GM23338 (cell line): ENCODE measurements at regions not wholly inside any gene's neighbourhood (a gene's known extent, or its start where the extent isn't known, plus 50 kb on each side); places are given as distances from the start of the nearest gene placed in this dataset.
A peak's percentile ranks its signal among the peaks of the same experiment; 100 is the strongest.

Experiments used
- ATAC-seq: fragments of 200-7000 bp; cut with Tn5 transposase; 3 replicates; pipeline ENCODE4 v1.9.1; 2020
- DNase-seq: peaks from one replicate; pipeline ENCODE4 v3.0.0-alpha.2; 2015; ENCODE audit warnings: low spot score
- H2AFZ ChIP-seq: fragments of 200-600 bp; sonication (generic); 2 replicates; pipeline ENCODE4 v1.8.0; 2016; ENCODE audit warnings: antibody characterized with exemption, mild to moderate bottlenecking, moderate library complexity
- H3F3A ChIP-seq: fragments of 200-600 bp; sonication (generic); replicated peaks from 2 replicates; pipeline ENCODE4 v1.8.0; 2017; ENCODE audit warnings: antibody characterized with exemption, mixed run types, low read depth
- H3K27ac ChIP-seq: fragments of 200-600 bp; sonication (generic); 2 replicates; pipeline ENCODE4 v1.6.1; 2016; ENCODE audit warnings: low read depth
- H3K27me3 ChIP-seq: fragments of 200-600 bp; sonication (generic); 2 replicates; pipeline ENCODE4 v1.8.0; 2016; ENCODE audit warnings: mild to moderate bottlenecking, mixed run types, moderate library complexity; ENCODE audit not compliant: insufficient read depth
- H3K36me3 ChIP-seq: fragments of 200-600 bp; sonication (generic); 2 replicates; pipeline ENCODE4 v1.8.0; 2016; ENCODE audit warnings: mild to moderate bottlenecking; ENCODE audit not compliant: insufficient read depth
- H3K4me1 ChIP-seq: fragments of 200-600 bp; sonication (generic); 2 replicates; pipeline ENCODE4 v1.8.0; 2016; ENCODE audit warnings: mild to moderate bottlenecking, moderate library complexity; ENCODE audit not compliant: insufficient read depth
- H3K4me2 ChIP-seq: fragments of 200-600 bp; sonication (generic); 2 replicates; pipeline ENCODE4 v1.7.1; 2017; ENCODE audit warnings: mixed run types
- H3K4me3 ChIP-seq: fragments of 200-600 bp; sonication (generic); 2 replicates; pipeline ENCODE4 v1.6.1; 2016; ENCODE audit warnings: mixed run types
- H3K79me2 ChIP-seq: fragments of 200-600 bp; sonication (generic); replicated peaks from 2 replicates; pipeline ENCODE4 v1.8.0; 2017; ENCODE audit warnings: mild to moderate bottlenecking; ENCODE audit not compliant: insufficient read depth
- H3K9me2 ChIP-seq: fragments of 200-600 bp; sonication (generic); 2 replicates; pipeline ENCODE4 v1.8.0; 2017; ENCODE audit not compliant: insufficient read depth
- H4K20me1 ChIP-seq: fragments of 200-600 bp; sonication (generic); replicated peaks from 2 replicates; pipeline ENCODE4 v1.8.0; 2017; ENCODE audit warnings: mild to moderate bottlenecking; ENCODE audit not compliant: insufficient read depth
- H3K27ac Mint-ChIP-seq: 2 replicates; pipeline ENCODE4 v1.8.0; 2020; ENCODE audit warnings: inconsistent platforms, mild to moderate bottlenecking, moderate library complexity, mixed read lengths
- H3K27me3 Mint-ChIP-seq: 3 replicates; pipeline ENCODE4 v1.8.0; 2022; ENCODE audit warnings: low read depth, mild to moderate bottlenecking, moderate library complexity, mixed read lengths, inconsistent platforms; ENCODE audit not compliant: insufficient read depth, poor library complexity
- H3K36me3 Mint-ChIP-seq: 3 replicates; pipeline ENCODE4 v1.8.0; 2021; ENCODE audit warnings: low read depth, mild to moderate bottlenecking, inconsistent platforms, moderate library complexity, mixed read lengths
- H3K4me1 Mint-ChIP-seq: 3 replicates; pipeline ENCODE4 v1.8.0; 2020; ENCODE audit warnings: mild to moderate bottlenecking, inconsistent platforms, mixed read lengths
- H3K4me3 Mint-ChIP-seq: 3 replicates; pipeline ENCODE4 v1.8.0; 2021; ENCODE audit warnings: moderate library complexity, mild to moderate bottlenecking, inconsistent platforms, mixed read lengths
- H3K9me3 Mint-ChIP-seq: 3 replicates; pipeline ENCODE4 v1.8.0; 2020; ENCODE audit warnings: moderate library complexity, mild to moderate bottlenecking, inconsistent platforms, mixed read lengths
- CREB1 ChIP-seq: fragments of 250-450 bp; sonication (Bioruptor Pico); IDR thresholded peaks from 2 replicates; pipeline ENCODE4 v1.5.0; 2020; ENCODE audit warnings: low read depth, mild to moderate bottlenecking, moderate library complexity
- ETS1 ChIP-seq: IDR thresholded peaks from 2 replicates; pipeline ENCODE4 v1.6.1; 2016; ENCODE audit warnings: antibody characterized with exemption
- EZH2 ChIP-seq: fragments of 200-600 bp; sonication (generic); IDR thresholded peaks from one replicate; pipeline ENCODE4 v1.8.0; 2017; ENCODE audit warnings: antibody characterized with exemption, mild to moderate bottlenecking, low read depth; ENCODE audit not compliant: unreplicated experiment
- EZH2phosphoT487 ChIP-seq: fragments of 200-600 bp; sonication (generic); IDR thresholded peaks from one replicate; pipeline ENCODE4 v1.8.1; 2018; ENCODE audit warnings: antibody characterized with exemption; ENCODE audit not compliant: unreplicated experiment
- JUNB ChIP-seq: IDR thresholded peaks from one replicate; pipeline ENCODE4 v1.6.1; 2016; ENCODE audit warnings: antibody characterized with exemption; ENCODE audit not compliant: unreplicated experiment
- NANOG ChIP-seq: IDR thresholded peaks from 2 replicates; pipeline ENCODE4 v1.6.1; 2016; ENCODE audit warnings: antibody characterized with exemption, borderline replicate concordance
- POLR2AphosphoS5 ChIP-seq: IDR thresholded peaks from 2 replicates; pipeline ENCODE4 v1.6.1; 2016; ENCODE audit warnings: antibody characterized with exemption, low read depth
- REST ChIP-seq: IDR thresholded peaks from one replicate; pipeline ENCODE4 v1.6.1; 2018; ENCODE audit warnings: antibody characterized with exemption; ENCODE audit not compliant: unreplicated experiment
- STAT1 ChIP-seq: IDR thresholded peaks from one replicate; pipeline ENCODE4 v1.6.1; 2016; ENCODE audit warnings: antibody characterized with exemption; ENCODE audit not compliant: unreplicated experiment
- ZNF114 ChIP-seq: fragments of 250-450 bp; sonication (Bioruptor Pico); IDR thresholded peaks from 2 replicates; pipeline ENCODE4 v1.5.0; 2020; ENCODE audit warnings: mild to moderate bottlenecking, moderate library complexity
- ZNF331 ChIP-seq: fragments of 250-450 bp; sonication (Bioruptor Pico); IDR thresholded peaks from 2 replicates; pipeline ENCODE4 v1.5.0; 2020; ENCODE audit warnings: low read depth, mild to moderate bottlenecking, moderate library complexity
- TF ChIP-seq, protein P1 (sequence below), 2 experiments: fragments of 200-600 bp in 1 of 2; sonication (generic) in 1 of 2; conservative IDR thresholded peaks; 2 replicates each; pipeline versions ENCODE4 v1.5.1 to v1.6.1; 2016 to 2017; ENCODE audit warnings: antibody characterized with exemption in 2 of 2, low read depth in 2 of 2, mild to moderate bottlenecking in 2 of 2, moderate library complexity in 1 of 2
- TF ChIP-seq, protein P2 (sequence below): fragments of 250-450 bp; sonication (Bioruptor Pico); IDR thresholded peaks from 2 replicates; pipeline ENCODE4 v1.5.0; 2020; ENCODE audit warnings: mild to moderate bottlenecking, moderate library complexity

- Histone ChIP-seq H3K27me3 (no peaks in the 10 kb centered on the region), H3K4me3 (no peak overlapping the region), H4K20me1 (no peaks in the 10 kb centered on the region), H3K4me2 (no peak overlapping the region), H3K79me2 (no peaks in the 10 kb centered on the region), H3K36me3 (no peaks in the 10 kb centered on the region), H2AFZ (peak overlapping the region; percentile 20; the same call in 1 of the 2 replicates), H3K9me2 (no peaks in the 10 kb centered on the region), H3K27ac (no peak overlapping the region), H3F3A (no peaks in the 10 kb centered on the region), H3K4me1 (no peaks in the 10 kb centered on the region)
- TF ChIP-seq ETS1 (no peak), NANOG (no peak), POLR2AphosphoS5 (no peak), EZH2phosphoT487 (no peak), ZNF114 (no peak), CREB1 (no peak), JUNB (no peak), ZNF331 (no peak), REST (no peak), STAT1 (no peak), EZH2 (no peak)
- TF ChIP-seq, protein P1, sequence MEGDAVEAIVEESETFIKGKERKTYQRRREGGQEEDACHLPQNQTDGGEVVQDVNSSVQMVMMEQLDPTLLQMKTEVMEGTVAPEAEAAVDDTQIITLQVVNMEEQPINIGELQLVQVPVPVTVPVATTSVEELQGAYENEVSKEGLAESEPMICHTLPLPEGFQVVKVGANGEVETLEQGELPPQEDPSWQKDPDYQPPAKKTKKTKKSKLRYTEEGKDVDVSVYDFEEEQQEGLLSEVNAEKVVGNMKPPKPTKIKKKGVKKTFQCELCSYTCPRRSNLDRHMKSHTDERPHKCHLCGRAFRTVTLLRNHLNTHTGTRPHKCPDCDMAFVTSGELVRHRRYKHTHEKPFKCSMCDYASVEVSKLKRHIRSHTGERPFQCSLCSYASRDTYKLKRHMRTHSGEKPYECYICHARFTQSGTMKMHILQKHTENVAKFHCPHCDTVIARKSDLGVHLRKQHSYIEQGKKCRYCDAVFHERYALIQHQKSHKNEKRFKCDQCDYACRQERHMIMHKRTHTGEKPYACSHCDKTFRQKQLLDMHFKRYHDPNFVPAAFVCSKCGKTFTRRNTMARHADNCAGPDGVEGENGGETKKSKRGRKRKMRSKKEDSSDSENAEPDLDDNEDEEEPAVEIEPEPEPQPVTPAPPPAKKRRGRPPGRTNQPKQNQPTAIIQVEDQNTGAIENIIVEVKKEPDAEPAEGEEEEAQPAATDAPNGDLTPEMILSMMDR (conservative IDR thresholded peaks at IDR 0.05; ENCODE audit: low read depth in 2 of 2) = no peak
- TF ChIP-seq, protein P2, sequence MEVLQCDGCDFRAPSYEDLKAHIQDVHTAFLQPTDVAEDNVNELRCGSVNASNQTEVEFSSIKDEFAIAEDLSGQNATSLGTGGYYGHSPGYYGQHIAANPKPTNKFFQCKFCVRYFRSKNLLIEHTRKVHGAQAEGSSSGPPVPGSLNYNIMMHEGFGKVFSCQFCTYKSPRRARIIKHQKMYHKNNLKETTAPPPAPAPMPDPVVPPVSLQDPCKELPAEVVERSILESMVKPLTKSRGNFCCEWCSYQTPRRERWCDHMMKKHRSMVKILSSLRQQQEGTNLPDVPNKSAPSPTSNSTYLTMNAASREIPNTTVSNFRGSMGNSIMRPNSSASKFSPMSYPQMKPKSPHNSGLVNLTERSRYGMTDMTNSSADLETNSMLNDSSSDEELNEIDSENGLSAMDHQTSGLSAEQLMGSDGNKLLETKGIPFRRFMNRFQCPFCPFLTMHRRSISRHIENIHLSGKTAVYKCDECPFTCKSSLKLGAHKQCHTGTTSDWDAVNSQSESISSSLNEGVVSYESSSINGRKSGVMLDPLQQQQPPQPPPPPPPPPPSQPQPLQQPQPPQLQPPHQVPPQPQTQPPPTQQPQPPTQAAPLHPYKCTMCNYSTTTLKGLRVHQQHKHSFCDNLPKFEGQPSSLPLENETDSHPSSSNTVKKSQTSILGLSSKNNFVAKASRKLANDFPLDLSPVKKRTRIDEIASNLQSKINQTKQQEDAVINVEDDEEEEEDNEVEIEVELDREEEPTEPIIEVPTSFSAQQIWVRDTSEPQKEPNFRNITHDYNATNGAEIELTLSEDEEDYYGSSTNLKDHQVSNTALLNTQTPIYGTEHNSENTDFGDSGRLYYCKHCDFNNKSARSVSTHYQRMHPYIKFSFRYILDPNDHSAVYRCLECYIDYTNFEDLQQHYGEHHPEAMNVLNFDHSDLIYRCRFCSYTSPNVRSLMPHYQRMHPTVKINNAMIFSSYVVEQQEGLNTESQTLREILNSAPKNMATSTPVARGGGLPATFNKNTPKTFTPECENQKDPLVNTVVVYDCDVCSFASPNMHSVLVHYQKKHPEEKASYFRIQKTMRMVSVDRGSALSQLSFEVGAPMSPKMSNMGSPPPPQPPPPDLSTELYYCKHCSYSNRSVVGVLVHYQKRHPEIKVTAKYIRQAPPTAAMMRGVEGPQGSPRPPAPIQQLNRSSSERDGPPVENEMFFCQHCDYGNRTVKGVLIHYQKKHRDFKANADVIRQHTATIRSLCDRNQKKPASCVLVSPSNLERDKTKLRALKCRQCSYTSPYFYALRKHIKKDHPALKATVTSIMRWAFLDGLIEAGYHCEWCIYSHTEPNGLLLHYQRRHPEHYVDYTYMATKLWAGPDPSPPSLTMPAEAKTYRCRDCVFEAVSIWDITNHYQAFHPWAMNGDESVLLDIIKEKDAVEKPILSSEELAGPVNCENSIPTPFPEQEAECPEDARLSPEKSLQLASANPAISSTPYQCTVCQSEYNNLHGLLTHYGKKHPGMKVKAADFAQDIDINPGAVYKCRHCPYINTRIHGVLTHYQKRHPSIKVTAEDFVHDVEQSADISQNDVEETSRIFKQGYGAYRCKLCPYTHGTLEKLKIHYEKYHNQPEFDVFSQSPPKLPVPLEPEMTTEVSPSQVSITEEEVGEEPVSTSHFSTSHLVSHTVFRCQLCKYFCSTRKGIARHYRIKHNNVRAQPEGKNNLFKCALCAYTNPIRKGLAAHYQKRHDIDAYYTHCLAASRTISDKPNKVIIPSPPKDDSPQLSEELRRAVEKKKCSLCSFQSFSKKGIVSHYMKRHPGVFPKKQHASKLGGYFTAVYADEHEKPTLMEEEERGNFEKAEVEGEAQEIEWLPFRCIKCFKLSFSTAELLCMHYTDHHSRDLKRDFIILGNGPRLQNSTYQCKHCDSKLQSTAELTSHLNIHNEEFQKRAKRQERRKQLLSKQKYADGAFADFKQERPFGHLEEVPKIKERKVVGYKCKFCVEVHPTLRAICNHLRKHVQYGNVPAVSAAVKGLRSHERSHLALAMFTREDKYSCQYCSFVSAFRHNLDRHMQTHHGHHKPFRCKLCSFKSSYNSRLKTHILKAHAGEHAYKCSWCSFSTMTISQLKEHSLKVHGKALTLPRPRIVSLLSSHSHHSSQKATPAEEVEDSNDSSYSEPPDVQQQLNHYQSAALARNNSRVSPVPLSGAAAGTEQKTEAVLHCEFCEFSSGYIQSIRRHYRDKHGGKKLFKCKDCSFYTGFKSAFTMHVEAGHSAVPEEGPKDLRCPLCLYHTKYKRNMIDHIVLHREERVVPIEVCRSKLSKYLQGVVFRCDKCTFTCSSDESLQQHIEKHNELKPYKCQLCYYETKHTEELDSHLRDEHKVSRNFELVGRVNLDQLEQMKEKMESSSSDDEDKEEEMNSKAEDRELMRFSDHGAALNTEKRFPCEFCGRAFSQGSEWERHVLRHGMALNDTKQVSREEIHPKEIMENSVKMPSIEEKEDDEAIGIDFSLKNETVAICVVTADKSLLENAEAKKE (CRISPR knock-in tag) = no peak
- no peak for ATAC-seq
- H3K9me3 Mint-ChIP-seq = no peaks in the 10 kb centered on the region
- no peak overlapping the region for H3K4me3 Mint-ChIP-seq
- no peak overlapping the region for H3K27ac Mint-ChIP-seq
- no peak for DNase-seq
- H3K36me3 Mint-ChIP-seq = no peaks in the 10 kb centered on the region
- H3K27me3 Mint-ChIP-seq = peaks cover 5% of the 10 kb centered on the region
- no peaks in the 10 kb centered on the region for H3K4me1 Mint-ChIP-seq
Measured at GRCh38 chr18:44214396-44214795, 466.3 kb upstream of the SETBP1 start.
